HepG2 (cell line): ENCODE measurements at regions not wholly inside any gene's neighbourhood (a gene's known extent, or its start where the extent isn't known, plus 50 kb on each side); places are given as distances from the start of the nearest gene placed in this dataset.

ENCODE experiments used
- ATAC-seq: fragments of 200-7000 bp; cut with Tn5 transposase; 3 replicates; pipeline ENCODE4 v1.9.1; 2020; ENCODE audit warnings: mild to moderate bottlenecking, moderate library complexity
- BruUV-seq: library from RNA; stranded (reverse); fragments of 400-500 nt; replicated peaks from 2 replicates; lab custom pipeline; 2021; lab: Mats Ljungman, UMichigan
- CTCF ChIA-PET: fragments of 300-600 bp; formaldehyde crosslinking; extraction: SDS; loops from one replicate; lab custom pipeline; 2021; ENCODE audit warnings: low total read pairs, inconsistent platforms, low intra/inter-chr PET ratio; lab: Yijun Ruan, JAX
- POLR2A ChIA-PET: fragments of 350-600 bp; sonication (Branson Sonifier 250); formaldehyde crosslinking; loops from one replicate; lab custom pipeline; 2020; ENCODE audit warnings: antibody characterized with exemption, inconsistent platforms; lab: Yijun Ruan, JAX
- DNase-seq: peaks from one replicate; pipeline ENCODE4 v3.0.0-alpha.2; 2015; ENCODE audit warnings: low spot score
- FAIRE-seq: peaks from 3 replicates; lab custom pipeline; 2011; peaks lifted over from hg19 to GRCh38; lab: Jason Lieb, UNC
- H2AFZ ChIP-seq: one replicate; pipeline ENCODE4 v1.6.1; 2011; ENCODE audit warnings: low read length, inconsistent platforms
- H3K27ac ChIP-seq: fragments of 300-600 bp; 3 replicates; pipeline ENCODE4 v1.8.0; 2011; ENCODE audit warnings: mixed run types, mild to moderate bottlenecking, mixed read lengths, low read length, inconsistent platforms; ENCODE audit not compliant: insufficient read depth; ENCODE audit errors: extremely low read length
- H3K27me3 ChIP-seq, 2 experiments: fragments of 200-600 bp in 1 of 2; 2 replicates in 1 of 2; 3 replicates in 1 of 2; pipeline versions ENCODE4 v1.6.0 to v1.8.0; 2011; ENCODE audit warnings: low read length in 2 of 2, mild to moderate bottlenecking in 2 of 2, moderate library complexity in 2 of 2, inconsistent platforms in 1 of 2; ENCODE audit not compliant: insufficient read depth in 2 of 2, control insufficient read depth in 1 of 2
- H3K36me3 ChIP-seq, 2 experiments: fragments of 200-600 bp in 1 of 2; replicated peaks in 1 of 2; 2 replicates in 1 of 2; 3 replicates in 1 of 2; pipeline versions ENCODE4 v1.5.1 to v1.8.0; 2011; ENCODE audit warnings: low read length in 2 of 2, inconsistent platforms in 1 of 2; ENCODE audit not compliant: insufficient read depth in 2 of 2, control insufficient read depth in 1 of 2
- H3K4me1 ChIP-seq: 2 replicates; pipeline ENCODE4 v1.5.1; 2012; ENCODE audit warnings: low read length, inconsistent platforms; ENCODE audit not compliant: insufficient read depth
- H3K4me2 ChIP-seq: 2 replicates; pipeline ENCODE4 v1.6.0; 2011; ENCODE audit warnings: low read depth, low read length, inconsistent platforms
- H3K4me3 ChIP-seq, 3 experiments: fragments of 200-600 bp in 1 of 3; sonication (generic), shearing (Covaris generic) in 1 of 3; replicated peaks in 1 of 3; 2 replicates each; pipeline ENCODE4 v1.5.1; 2011 to 2016; ENCODE audit warnings: low read length in 3 of 3, inconsistent platforms in 2 of 3, low read depth in 2 of 3, mild to moderate bottlenecking in 2 of 3, control low read depth in 1 of 3, mixed read lengths in 1 of 3; ENCODE audit not compliant: insufficient read depth in 1 of 3
- H3K79me2 ChIP-seq: one replicate; pipeline ENCODE4 v1.6.1; 2011; ENCODE audit warnings: low read length, inconsistent platforms; ENCODE audit not compliant: insufficient read depth
- H3K9ac ChIP-seq: 2 replicates; pipeline ENCODE4 v1.6.0; 2011; ENCODE audit warnings: mild to moderate bottlenecking, low read depth, low read length, inconsistent platforms; ENCODE audit not compliant: insufficient read depth
- H3K9me3 ChIP-seq: 2 replicates; pipeline ENCODE4 v1.5.1; 2012; ENCODE audit warnings: mild to moderate bottlenecking, low read length
- H4K20me1 ChIP-seq: 2 replicates; pipeline ENCODE4 v1.6.0; 2011; ENCODE audit warnings: inconsistent platforms, mild to moderate bottlenecking, low read length, moderate library complexity; ENCODE audit not compliant: insufficient read depth
- EED ChIP-seq: sonication (generic); formaldehyde crosslinking; IDR thresholded peaks from 2 replicates; pipeline ENCODE4 v1.5.0; 2020; ENCODE audit warnings: mild to moderate bottlenecking, missing genetic modification reagents
- HNRNPL ChIP-seq: fragments of 200-400 bp; formaldehyde crosslinking; IDR thresholded peaks from 2 replicates; pipeline ENCODE4 v1.6.1; 2017; ENCODE audit warnings: mild to moderate bottlenecking, low read depth, low read length
- KDM6A ChIP-seq: IDR thresholded peaks from 2 replicates; pipeline ENCODE4 v1.6.1; 2016; ENCODE audit warnings: low read depth
- KMT2B ChIP-seq: IDR thresholded peaks from 2 replicates; pipeline ENCODE4 v1.6.1; 2016; ENCODE audit warnings: missing genetic modification reagents, missing compliant biosample characterization
- MYC ChIP-seq: sonication (generic); formaldehyde crosslinking; IDR thresholded peaks from 2 replicates; pipeline ENCODE4 v1.9.0; 2021; ENCODE audit warnings: missing genetic modification reagents, borderline replicate concordance
- RBAK ChIP-seq: sonication (generic); formaldehyde crosslinking; IDR thresholded peaks from 2 replicates; pipeline ENCODE4 v1.5.1; 2020; ENCODE audit warnings: mild to moderate bottlenecking, missing genetic modification reagents
- RCOR2 ChIP-seq: IDR thresholded peaks from 2 replicates; pipeline ENCODE4 v1.6.1; 2016; ENCODE audit warnings: missing biosample characterization, missing genetic modification reagents
- ZBTB7A ChIP-seq: sonication (generic); formaldehyde crosslinking; IDR thresholded peaks from 2 replicates; pipeline ENCODE4 v1.8.0; 2022; ENCODE audit warnings: mild to moderate bottlenecking, missing genetic modification reagents
- WGBS: methylation state at CpG from one replicate; pipeline ENCODE4 v1.1.6; 2017; ENCODE audit warnings: low lambda C conversion rate; 5-methylcytosine and 5-hydroxymethylcytosine counted together
- in situ Hi-C: cut with HindIII; loops from 2 replicates; pipeline ENCODE4 v1.10.0; 2017; ENCODE audit warnings: low pct_unique_long_range_greater_than_20kb; ENCODE audit not compliant: extremely low pct_ligation_motif_present
- intact Hi-C: fragments of 100-400 bp; cut with micrococcal nuclease; formaldehyde crosslinking; loops from one replicate; pipeline ENCODE4 v1.10.0; 2022; ENCODE audit not compliant: unreplicated experiment
- TF ChIP-seq, protein P1 (sequence below): sonication (generic); formaldehyde crosslinking; IDR thresholded peaks from 2 replicates; pipeline ENCODE4 v1.8.1; 2023; ENCODE audit warnings: mild to moderate bottlenecking, missing genetic modification reagents
- TF ChIP-seq, protein P2 (sequence below): sonication (generic); formaldehyde crosslinking; IDR thresholded peaks from 2 replicates; pipeline ENCODE4 v1.4.0; 2020; ENCODE audit warnings: missing genetic modification reagents
- TF ChIP-seq, protein P3 (sequence below): IDR thresholded peaks from 2 replicates; pipeline ENCODE4 v1.6.1; 2016; ENCODE audit warnings: missing compliant biosample characterization, missing genetic modification reagents, borderline replicate concordance
- TF ChIP-seq, protein P4 (sequence below): sonication (generic); formaldehyde crosslinking; IDR thresholded peaks from 2 replicates; pipeline ENCODE4 v1.8.1; 2023; ENCODE audit warnings: mild to moderate bottlenecking, inconsistent platforms, moderate library complexity, missing genetic modification reagents, borderline replicate concordance
- TF ChIP-seq, protein P5 (sequence below): sonication (generic); formaldehyde crosslinking; IDR thresholded peaks from 2 replicates; pipeline ENCODE4 v1.4.0; 2020; ENCODE audit warnings: missing genetic modification reagents

DNA sequence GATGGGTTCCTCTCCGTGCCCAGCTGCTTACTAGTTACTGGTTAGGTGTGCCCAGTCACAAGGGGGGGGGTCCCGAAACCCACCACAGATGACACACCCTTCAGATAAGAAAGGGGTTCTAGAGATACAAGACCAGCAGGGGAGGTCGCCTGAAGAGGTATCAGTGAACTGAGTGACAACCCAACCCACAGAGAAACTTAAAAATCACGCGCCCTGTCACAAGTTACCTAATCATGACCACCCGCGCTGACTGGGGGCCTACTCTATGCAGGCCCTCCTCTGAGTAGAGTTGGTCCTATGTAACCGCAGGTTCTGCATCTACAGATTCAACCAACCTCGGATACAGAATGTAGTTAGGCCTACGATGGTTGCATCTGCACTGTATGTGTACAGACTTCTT, 210.3 kb upstream of the SFSWAP start:
- BruUV-seq, result no TSS peak
- H3K79me2 ChIP-seq, result no peaks in the 10 kb centered on the region

More for the DNA sequence above, 210.3 kb upstream of the SFSWAP start:
- Histone ChIP-seq H3K27ac (no peak overlapping the region), H2AFZ (no peak overlapping the region), H3K9me3 (no peaks in the 10 kb centered on the region)
- intact Hi-C loops, result no loop called here
- no peak for FAIRE-seq
- WGBS, result 4% methylated on average over 4 of the region's 10 CpGs
- POLR2A ChIA-PET, result no interaction called here
- TF ChIP-seq KDM6A (no peak), ZBTB7A (CRISPR knock-in tag) (no peak), HNRNPL (no peak), EED (CRISPR knock-in tag) (no peak), RCOR2 (CRISPR knock-in tag) (no peak), MYC (CRISPR knock-in tag) (no peak), RBAK (no peak), KMT2B (CRISPR knock-in tag) (no peak)
- TF ChIP-seq, protein P1, sequence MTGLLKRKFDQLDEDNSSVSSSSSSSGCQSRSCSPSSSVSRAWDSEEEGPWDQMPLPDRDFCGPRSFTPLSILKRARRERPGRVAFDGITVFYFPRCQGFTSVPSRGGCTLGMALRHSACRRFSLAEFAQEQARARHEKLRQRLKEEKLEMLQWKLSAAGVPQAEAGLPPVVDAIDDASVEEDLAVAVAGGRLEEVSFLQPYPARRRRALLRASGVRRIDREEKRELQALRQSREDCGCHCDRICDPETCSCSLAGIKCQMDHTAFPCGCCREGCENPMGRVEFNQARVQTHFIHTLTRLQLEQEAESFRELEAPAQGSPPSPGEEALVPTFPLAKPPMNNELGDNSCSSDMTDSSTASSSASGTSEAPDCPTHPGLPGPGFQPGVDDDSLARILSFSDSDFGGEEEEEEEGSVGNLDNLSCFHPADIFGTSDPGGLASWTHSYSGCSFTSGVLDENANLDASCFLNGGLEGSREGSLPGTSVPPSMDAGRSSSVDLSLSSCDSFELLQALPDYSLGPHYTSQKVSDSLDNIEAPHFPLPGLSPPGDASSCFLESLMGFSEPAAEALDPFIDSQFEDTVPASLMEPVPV (CRISPR knock-in tag), result no peak
- TF ChIP-seq, protein P2, sequence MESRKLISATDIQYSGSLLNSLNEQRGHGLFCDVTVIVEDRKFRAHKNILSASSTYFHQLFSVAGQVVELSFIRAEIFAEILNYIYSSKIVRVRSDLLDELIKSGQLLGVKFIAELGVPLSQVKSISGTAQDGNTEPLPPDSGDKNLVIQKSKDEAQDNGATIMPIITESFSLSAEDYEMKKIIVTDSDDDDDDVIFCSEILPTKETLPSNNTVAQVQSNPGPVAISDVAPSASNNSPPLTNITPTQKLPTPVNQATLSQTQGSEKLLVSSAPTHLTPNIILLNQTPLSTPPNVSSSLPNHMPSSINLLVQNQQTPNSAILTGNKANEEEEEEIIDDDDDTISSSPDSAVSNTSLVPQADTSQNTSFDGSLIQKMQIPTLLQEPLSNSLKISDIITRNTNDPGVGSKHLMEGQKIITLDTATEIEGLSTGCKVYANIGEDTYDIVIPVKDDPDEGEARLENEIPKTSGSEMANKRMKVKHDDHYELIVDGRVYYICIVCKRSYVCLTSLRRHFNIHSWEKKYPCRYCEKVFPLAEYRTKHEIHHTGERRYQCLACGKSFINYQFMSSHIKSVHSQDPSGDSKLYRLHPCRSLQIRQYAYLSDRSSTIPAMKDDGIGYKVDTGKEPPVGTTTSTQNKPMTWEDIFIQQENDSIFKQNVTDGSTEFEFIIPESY, result no peak
- TF ChIP-seq, protein P3, sequence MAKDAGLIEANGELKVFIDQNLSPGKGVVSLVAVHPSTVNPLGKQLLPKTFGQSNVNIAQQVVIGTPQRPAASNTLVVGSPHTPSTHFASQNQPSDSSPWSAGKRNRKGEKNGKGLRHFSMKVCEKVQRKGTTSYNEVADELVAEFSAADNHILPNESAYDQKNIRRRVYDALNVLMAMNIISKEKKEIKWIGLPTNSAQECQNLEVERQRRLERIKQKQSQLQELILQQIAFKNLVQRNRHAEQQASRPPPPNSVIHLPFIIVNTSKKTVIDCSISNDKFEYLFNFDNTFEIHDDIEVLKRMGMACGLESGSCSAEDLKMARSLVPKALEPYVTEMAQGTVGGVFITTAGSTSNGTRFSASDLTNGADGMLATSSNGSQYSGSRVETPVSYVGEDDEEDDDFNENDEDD (CRISPR knock-in tag), result no peak
- TF ChIP-seq, protein P4, sequence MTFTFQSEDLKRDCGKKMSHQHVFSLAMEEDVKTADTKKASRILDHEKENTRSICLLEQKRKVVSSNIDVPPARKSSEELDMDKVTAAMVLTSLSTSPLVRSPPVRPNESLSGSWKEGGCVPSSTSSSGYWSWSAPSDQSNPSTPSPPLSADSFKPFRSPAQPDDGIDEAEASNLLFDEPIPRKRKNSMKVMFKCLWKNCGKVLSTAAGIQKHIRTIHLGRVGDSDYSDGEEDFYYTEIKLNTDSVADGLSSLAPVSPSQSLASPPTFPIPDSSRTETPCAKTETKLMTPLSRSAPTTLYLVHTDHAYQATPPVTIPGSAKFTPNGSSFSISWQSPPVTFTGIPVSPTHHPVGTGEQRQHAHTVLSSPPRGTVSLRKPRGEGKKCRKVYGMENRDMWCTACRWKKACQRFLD, result no peak
- TF ChIP-seq, protein P5, sequence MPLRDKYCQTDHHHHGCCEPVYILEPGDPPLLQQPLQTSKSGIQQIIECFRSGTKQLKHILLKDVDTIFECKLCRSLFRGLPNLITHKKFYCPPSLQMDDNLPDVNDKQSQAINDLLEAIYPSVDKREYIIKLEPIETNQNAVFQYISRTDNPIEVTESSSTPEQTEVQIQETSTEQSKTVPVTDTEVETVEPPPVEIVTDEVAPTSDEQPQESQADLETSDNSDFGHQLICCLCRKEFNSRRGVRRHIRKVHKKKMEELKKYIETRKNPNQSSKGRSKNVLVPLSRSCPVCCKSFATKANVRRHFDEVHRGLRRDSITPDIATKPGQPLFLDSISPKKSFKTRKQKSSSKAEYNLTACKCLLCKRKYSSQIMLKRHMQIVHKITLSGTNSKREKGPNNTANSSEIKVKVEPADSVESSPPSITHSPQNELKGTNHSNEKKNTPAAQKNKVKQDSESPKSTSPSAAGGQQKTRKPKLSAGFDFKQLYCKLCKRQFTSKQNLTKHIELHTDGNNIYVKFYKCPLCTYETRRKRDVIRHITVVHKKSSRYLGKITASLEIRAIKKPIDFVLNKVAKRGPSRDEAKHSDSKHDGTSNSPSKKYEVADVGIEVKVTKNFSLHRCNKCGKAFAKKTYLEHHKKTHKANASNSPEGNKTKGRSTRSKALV, result no peak
- TF ChIP-seq, all 625 proteins: peak for 0
- H4K20me1 ChIP-seq, result no peaks in the 10 kb centered on the region
- CTCF ChIA-PET, result no interaction called here
- H3K4me1 ChIP-seq, result no peaks in the 10 kb centered on the region
- peaks cover 0 to 7% of the 10 kb centered on the region in 2 experiments; a peak in 3 of 5 replicates for H3K27me3 ChIP-seq
- H3K36me3 ChIP-seq, result no peaks in the 10 kb centered on the region
- in situ Hi-C loops, result no loop called here
- H3K9ac ChIP-seq, result no peak overlapping the region
- H3K4me3 ChIP-seq, result no peak overlapping the region
- no peak overlapping the region for H3K4me2 ChIP-seq
- no peak for DNase-seq
- ATAC-seq, result no peak
